Peyer's patch (tissue), 4 donors: ENCODE measurements at regions not wholly inside any gene's neighbourhood (a gene's known extent, or its start where the extent isn't known, plus 50 kb on each side); places are given as distances from the start of the nearest gene placed in this dataset.

Source experiments
- CTCF ChIP-seq, 6 experiments: fragments of 450-650 bp in 4 of 6; fragments of 200-600 bp in 2 of 6; sonication (generic) in 1 of 6; IDR thresholded peaks; one replicate each; pipeline ENCODE4 v1.5.1; 2017 to 2019; ENCODE audit warnings: antibody characterized with exemption in 6 of 6, mild to moderate bottlenecking in 3 of 6, moderate library complexity in 1 of 6
- POLR2A ChIP-seq, 2 donors: fragments of 450-650 bp; IDR thresholded peaks; one replicate each; pipeline ENCODE4 v1.5.1; 2017; ENCODE audit warnings: antibody characterized with exemption in 2 of 2, mild to moderate bottlenecking in 2 of 2, moderate library complexity in 2 of 2

DNA sequence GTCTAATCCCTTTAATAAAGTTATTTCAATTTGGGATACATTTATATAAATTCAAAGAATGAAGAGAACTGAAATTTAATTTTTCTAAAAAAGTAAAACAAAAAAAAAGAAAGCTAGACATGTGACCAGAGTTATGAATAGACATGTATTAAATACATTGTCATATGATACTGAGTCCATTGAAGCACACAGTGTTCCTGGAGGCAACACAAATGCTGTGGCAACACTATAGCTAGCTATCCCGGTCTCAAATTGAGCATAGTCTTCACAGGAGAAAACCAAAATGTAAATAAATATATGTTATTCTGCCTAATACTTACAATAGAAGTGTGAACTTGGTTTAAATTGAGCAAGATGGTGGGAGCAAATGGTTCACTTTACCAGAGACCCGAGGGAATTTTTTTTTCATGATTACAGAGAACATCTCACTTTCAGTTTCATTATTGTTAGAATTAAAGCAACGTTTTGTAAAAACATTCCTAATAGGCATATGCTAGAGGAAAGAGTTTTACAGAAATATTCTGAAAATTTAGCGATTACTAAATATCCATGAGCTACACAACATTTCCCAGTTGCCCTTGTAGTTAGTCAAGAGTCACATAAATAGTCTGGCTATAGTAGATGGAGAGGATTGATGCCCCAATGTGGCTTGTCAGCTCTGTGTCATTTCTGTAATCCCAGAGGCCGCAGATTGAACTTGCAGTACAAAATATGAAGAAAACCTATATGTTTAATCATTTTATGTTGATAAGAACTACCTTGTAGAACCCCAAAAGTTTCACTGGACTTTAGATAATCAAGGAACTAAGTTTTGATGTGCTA, 775.7 kb upstream of the SPRY2 start:
- TF ChIP-seq CTCF (IDR thresholded peaks at IDR 0.05) (no peak), POLR2A (IDR thresholded peaks at IDR 0.05) (no peak)
